Esophagus muscularis mucosa (tissue), 4 donors: ENCODE measurements at regions not wholly inside any gene's neighbourhood (a gene's known extent, or its start where the extent isn't known, plus 50 kb on each side); places are given as distances from the start of the nearest gene placed in this dataset.

ENCODE experiments used
- DNase-seq: peaks from one replicate; pipeline ENCODE4 v3.0.0-alpha.2; 2017; ENCODE audit errors: extremely low spot score
- H3K27ac ChIP-seq, 4 donors: fragments of 200-600 bp; sonication (generic); replicated peaks in 1 of 4; 1 replicate in 3 of 4; 2 replicates in 1 of 4; pipeline ENCODE4 v1.5.1; 2016 to 2019; ENCODE audit warnings: mild to moderate bottlenecking in 1 of 4
- H3K27me3 ChIP-seq, 4 donors: fragments of 200-600 bp; sonication (generic); one replicate each; pipeline versions ENCODE4 v1.5.1 to v1.6.0; 2016 to 2019
- H3K36me3 ChIP-seq, 4 donors: fragments of 200-600 bp; sonication (generic); one replicate each; pipeline ENCODE4 v1.5.1; 2016 to 2019
- H3K4me1 ChIP-seq, 4 donors: fragments of 200-600 bp; sonication (generic); one replicate each; pipeline ENCODE4 v1.5.1; 2016 to 2019
- H3K4me3 ChIP-seq, 4 donors: fragments of 200-600 bp; sonication (generic); 1 replicate in 2 of 4; 2 replicates in 2 of 4; pipeline ENCODE4 v1.5.1; 2016 to 2019; ENCODE audit warnings: mild to moderate bottlenecking in 4 of 4, moderate library complexity in 1 of 4
- H3K9me3 ChIP-seq, 4 donors: fragments of 200-600 bp; sonication (generic); 1 replicate in 3 of 4; 2 replicates in 1 of 4; pipeline ENCODE4 v1.5.1; 2016 to 2019
- EP300 ChIP-seq: sonication (generic); formaldehyde crosslinking; IDR thresholded peaks from one replicate; pipeline ENCODE4 v1.6.1; 2017; ENCODE audit warnings: antibody characterized with exemption
- POLR2A ChIP-seq: fragments of 450-650 bp; IDR thresholded peaks from one replicate; pipeline ENCODE4 v1.6.1; 2017; ENCODE audit warnings: antibody characterized with exemption, moderate library complexity, mild to moderate bottlenecking, low read depth
- POLR2AphosphoS5 ChIP-seq, 2 donors: sonication (generic); formaldehyde crosslinking; IDR thresholded peaks; one replicate each; pipeline ENCODE4 v1.6.1; 2017; ENCODE audit warnings: antibody characterized with exemption in 2 of 2
- WGBS: methylation state at CpG from one replicate; pipeline ENCODE4 v1.1.5; 2018; 5-methylcytosine and 5-hydroxymethylcytosine counted together
- intact Hi-C: fragments of 100-400 bp; cut with DNase I; formaldehyde crosslinking; loops from one replicate; pipeline ENCODE4 v1.15.1; 2023
- TF ChIP-seq, protein P1 (sequence below), 3 experiments: fragments of 200-600 bp in 2 of 3; fragments of 450-650 bp in 1 of 3; sonication (generic) in 2 of 3; IDR thresholded peaks; one replicate each; pipeline ENCODE4 v1.5.1; 2017 to 2019; ENCODE audit warnings: antibody characterized with exemption in 3 of 3, mild to moderate bottlenecking in 2 of 3, moderate library complexity in 1 of 3

DNA sequence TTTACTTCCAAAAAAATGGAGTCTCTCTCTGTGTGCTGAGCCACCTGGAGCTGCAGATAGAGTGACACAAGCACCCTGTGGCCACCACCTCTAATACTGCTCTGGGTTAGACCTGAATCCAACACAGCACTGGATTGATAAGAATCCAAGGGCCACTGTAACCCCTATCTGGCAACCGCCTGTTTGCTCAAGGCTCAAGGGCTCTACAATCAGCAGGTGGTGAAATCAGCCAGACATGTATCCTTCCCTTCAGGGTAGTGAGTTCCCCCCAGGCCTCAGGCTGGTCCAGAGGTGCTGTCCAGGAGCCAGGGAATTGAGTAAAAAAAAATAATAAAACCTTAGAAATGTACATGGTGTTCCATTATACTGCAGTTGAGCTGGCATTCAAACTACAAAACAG lies 509.0 kb downstream of the KIF4B start:
- Histone ChIP-seq H3K9me3 (peaks cover 0 to 5% (median 0%) of the 10 kb centered on the region in 4 donors), H3K27ac (no peak overlapping the region), H3K36me3 (no peaks in the 10 kb centered on the region), H3K27me3 (no peaks in the 10 kb centered on the region), H3K4me1 (no peaks in the 10 kb centered on the region), H3K4me3 (no peak overlapping the region)
- intact Hi-C loops: no loop called here
- no peak for TF ChIP-seq EP300
- 100% methylated on average over 1 of the region's 1 CpG for WGBS
- no peak for DNase-seq

DNA sequence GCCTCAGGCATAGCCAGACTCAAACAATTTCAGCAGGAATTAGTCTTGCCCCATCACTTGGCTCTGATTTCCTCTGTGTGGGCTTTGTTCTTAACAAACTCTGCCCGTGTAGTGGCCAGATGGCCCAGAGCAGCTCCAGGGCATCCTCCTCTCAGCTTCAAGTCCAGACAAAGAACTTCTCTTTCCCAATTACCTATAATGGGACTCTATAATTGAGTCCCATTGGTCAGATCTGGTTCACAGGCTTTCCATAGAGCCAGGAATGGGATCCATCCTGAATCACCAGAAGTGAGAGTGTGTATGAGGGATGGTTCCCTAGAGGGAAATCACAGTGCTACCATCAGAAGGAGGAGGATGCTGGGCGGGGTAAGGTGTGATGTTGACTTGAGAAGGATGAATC lies 515.8 kb downstream of the KIF4B start:
- TF ChIP-seq POLR2AphosphoS5 (IDR thresholded peaks at IDR 0.05): no peak
- TF ChIP-seq, protein P1, sequence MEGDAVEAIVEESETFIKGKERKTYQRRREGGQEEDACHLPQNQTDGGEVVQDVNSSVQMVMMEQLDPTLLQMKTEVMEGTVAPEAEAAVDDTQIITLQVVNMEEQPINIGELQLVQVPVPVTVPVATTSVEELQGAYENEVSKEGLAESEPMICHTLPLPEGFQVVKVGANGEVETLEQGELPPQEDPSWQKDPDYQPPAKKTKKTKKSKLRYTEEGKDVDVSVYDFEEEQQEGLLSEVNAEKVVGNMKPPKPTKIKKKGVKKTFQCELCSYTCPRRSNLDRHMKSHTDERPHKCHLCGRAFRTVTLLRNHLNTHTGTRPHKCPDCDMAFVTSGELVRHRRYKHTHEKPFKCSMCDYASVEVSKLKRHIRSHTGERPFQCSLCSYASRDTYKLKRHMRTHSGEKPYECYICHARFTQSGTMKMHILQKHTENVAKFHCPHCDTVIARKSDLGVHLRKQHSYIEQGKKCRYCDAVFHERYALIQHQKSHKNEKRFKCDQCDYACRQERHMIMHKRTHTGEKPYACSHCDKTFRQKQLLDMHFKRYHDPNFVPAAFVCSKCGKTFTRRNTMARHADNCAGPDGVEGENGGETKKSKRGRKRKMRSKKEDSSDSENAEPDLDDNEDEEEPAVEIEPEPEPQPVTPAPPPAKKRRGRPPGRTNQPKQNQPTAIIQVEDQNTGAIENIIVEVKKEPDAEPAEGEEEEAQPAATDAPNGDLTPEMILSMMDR (IDR thresholded peaks at IDR 0.05): no peak
- TF ChIP-seq POLR2A: no peak
- TF ChIP-seq EP300: no peak
- H3K27ac ChIP-seq: no peak overlapping the region
- H3K9me3 ChIP-seq: no peaks in the 10 kb centered on the region
- H3K4me3 ChIP-seq: no peak overlapping the region
- DNase-seq: no peak
- no peaks in the 10 kb centered on the region for H3K27me3 ChIP-seq
- no peaks in the 10 kb centered on the region for H3K36me3 ChIP-seq
- WGBS: 84% methylated on average over 2 of the region's 2 CpGs
- intact Hi-C loops: no loop called here
- H3K4me1 ChIP-seq: no peaks in the 10 kb centered on the region

DNA sequence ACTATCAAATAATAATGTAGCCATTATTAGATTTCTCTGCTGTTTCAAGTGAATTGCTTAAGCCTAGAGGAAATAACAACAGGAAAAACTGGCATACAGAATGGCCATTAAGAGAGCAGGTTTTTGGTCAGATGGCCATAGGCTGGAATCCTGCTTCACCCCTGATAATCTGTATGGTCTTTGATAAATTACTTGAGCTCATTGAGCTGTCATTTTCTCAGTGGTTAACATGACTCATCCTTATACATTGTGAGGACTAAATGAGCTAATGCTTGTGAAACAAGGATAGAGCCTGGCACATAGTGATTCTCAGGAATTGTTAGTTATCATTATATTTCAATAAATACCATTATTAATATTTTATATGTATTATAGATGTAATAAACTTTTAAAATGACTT lies 516.5 kb downstream of the KIF4B start:
- no peak overlapping the region for H3K4me3 ChIP-seq
- no peaks in the 10 kb centered on the region for H3K9me3 ChIP-seq
- H3K4me1 ChIP-seq: no peaks in the 10 kb centered on the region
- no peaks in the 10 kb centered on the region for H3K27me3 ChIP-seq
- no peak overlapping the region for H3K27ac ChIP-seq
- no peaks in the 10 kb centered on the region for H3K36me3 ChIP-seq
- no peak for DNase-seq
- intact Hi-C loops: no loop called here
- TF ChIP-seq, protein P1 (IDR thresholded peaks at IDR 0.05): no peak
- TF ChIP-seq POLR2A (no peak), POLR2AphosphoS5 (IDR thresholded peaks at IDR 0.05) (no peak), EP300 (no peak)

DNA sequence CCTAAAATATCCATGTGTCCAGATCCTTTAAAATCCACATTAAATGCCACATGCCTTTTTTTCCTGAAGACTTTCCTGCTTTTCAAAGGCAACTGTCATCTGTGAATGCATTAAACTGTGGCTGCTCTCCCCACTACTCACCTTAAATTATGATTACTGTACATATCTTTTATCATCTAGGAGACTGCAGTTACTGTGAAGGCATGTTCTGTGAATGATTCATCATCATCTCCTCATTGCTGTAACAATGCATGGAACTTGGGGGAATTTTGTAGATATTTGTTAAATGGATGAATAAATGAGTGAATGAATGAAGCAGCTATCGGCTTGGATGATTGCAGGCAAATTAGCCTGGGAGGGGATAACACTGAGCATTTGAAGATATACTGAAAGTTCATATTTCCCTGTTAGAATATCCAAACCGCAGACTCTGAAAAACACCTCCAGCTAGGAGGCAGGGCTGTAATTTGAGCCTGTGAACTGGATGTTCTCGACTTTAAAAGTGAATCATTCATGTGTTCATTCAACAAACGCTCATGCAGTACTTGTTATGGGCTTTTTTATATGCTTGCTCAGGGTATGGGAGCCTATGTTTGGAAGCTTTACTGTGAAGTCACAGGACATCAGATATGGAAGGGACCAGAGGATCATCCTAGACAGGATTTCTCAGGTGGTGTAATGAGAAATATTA lies 519.2 kb downstream of the KIF4B start:
- H3K36me3 ChIP-seq: no peaks in the 10 kb centered on the region
- TF ChIP-seq EP300 (no peak), POLR2AphosphoS5 (IDR thresholded peaks at IDR 0.05) (no peak), POLR2A (no peak)
- TF ChIP-seq, protein P1 (IDR thresholded peaks at IDR 0.05): no peak
- H3K27ac ChIP-seq: no peak overlapping the region
- H3K4me3 ChIP-seq: no peak overlapping the region
- WGBS: 42% methylated on average over 4 of the region's 4 CpGs
- intact Hi-C loops: no loop called here
- H3K4me1 ChIP-seq: no peaks in the 10 kb centered on the region
- no peaks in the 10 kb centered on the region for H3K9me3 ChIP-seq
- DNase-seq: no peak
- no peaks in the 10 kb centered on the region for H3K27me3 ChIP-seq

DNA sequence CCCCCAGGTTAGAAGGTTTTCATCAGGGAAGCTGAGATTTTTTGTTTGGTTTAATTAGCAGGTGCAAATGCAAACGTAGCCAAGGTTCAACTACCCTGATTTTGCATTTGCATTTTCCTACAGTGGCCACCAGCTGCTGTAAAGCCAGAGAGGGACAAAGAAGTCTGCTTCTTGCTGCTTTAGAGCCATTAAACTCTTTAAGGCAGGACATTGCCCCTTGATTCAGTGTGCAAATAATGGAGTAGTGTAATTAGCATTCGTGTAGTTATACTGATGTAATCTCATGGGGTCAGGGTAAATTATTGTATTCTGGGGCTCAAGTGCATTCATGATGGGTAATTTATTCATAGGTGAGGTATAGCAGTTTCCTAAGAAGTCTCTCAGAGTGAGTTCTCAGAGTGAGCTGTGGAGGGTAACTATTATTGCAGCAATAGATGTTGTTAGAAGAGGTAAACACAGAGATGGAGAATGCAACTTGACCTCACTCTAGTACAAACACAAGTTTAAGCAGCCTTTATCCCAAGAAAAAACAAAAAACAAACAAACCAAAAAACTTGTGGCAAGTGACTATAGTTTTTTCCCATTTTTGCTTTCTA lies 526.5 kb downstream of the KIF4B start:
- intact Hi-C loops: no loop called here
- H3K36me3 ChIP-seq: no peaks in the 10 kb centered on the region
- WGBS: 45% methylated on average over 2 of the region's 2 CpGs
- no peak for DNase-seq
- H3K9me3 ChIP-seq: peaks cover 0 to 3% (median 0%) of the 10 kb centered on the region in 4 donors
- no peaks in the 10 kb centered on the region for H3K27me3 ChIP-seq
- H3K4me3 ChIP-seq: no peak overlapping the region
- no peaks in the 10 kb centered on the region for H3K4me1 ChIP-seq
- TF ChIP-seq, protein P1 (IDR thresholded peaks at IDR 0.05): no peak
- TF ChIP-seq EP300 (no peak), POLR2A (no peak), POLR2AphosphoS5 (IDR thresholded peaks at IDR 0.05) (no peak)
- H3K27ac ChIP-seq: no peak overlapping the region
